ENCODE measurements at regions not wholly inside any gene's neighbourhood (a gene's known extent, or its start where the extent isn't known, plus 50 kb on each side); places are given as distances from the start of the nearest gene placed in this dataset.

DNA sequence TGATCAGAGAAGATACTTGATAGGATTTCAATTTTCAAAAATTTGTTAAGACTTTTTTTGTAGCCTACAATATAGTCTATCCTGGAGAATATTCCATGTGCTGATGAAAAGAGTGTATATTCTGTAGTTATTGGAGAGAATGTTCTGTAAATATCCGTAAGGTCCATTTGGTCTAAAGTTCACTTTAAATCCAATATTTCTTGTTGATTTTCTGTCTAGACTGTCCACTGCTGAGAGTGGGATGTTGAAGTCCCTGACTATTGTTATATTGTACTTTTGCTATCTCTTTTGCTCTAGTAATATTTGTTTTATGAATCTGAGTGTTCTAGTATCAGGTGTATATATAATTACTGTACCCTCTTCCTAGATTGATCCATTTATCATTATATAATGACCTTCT lies 406.2 kb upstream of the CNTN4 start:
- WGBS (ENCODE audit: insufficient coverage, low coverage, missing lambda C conversion rate) = 6% methylated on average over 1 of the region's 1 CpG
- H3K27ac ChIP-seq (ENCODE audit: extremely low read depth, low read depth, low read length) = no peak overlapping the region
- H3K4me3 ChIP-seq = no peak overlapping the region
- no peaks in the 10 kb centered on the region; the same call in 1 of the 2 replicates for H3K9me3 ChIP-seq (replicated peaks; ENCODE audit: control insufficient read depth, insufficient read depth, low read depth, low read length)
- no TSS peak for BruUV-seq (replicated peaks)
- H3K4me1 ChIP-seq (replicated peaks in 1 of 2; ENCODE audit: control insufficient read depth in 2 of 2, insufficient read depth in 2 of 2, low read length in 2 of 2) = no peaks in the 10 kb centered on the region
- intact Hi-C loops (cut with micrococcal nuclease) = no loop called here
- DNase-seq (ENCODE audit: extremely low read depth in 1 of 4, low spot score in 3 of 4) (no peak), ATAC-seq (no peak), FAIRE-seq (no peak)
- H2AFZ ChIP-seq (ENCODE audit: low read depth, low read length) = no peak overlapping the region
- no peaks in the 10 kb centered on the region for H3K79me2 ChIP-seq (ENCODE audit: control insufficient read depth, insufficient read depth, low read length)
- H3K9ac ChIP-seq (ENCODE audit: insufficient read depth in 1 of 2, low read depth in 2 of 2, low read length in 2 of 2) = no peak overlapping the region
- in situ Hi-C loops (cut with MboI) = no loop called here
- ChIA-PET POLR2A (no interaction called here), CTCF (ENCODE audit: low intra/inter-chr PET ratio) (no interaction called here)
- no peaks in the 10 kb centered on the region for H3K36me3 ChIP-seq (ENCODE audit: control insufficient read depth, insufficient read depth, low read length)
- no peaks in the 10 kb centered on the region for H3K9me1 ChIP-seq (ENCODE audit: control insufficient read depth, insufficient read depth, low read length)
- H3K27me3 ChIP-seq (ENCODE audit: control insufficient read depth in 2 of 2, insufficient read depth in 2 of 2, low read length in 2 of 2) = no peaks in the 10 kb centered on the region
- H4K20me1 ChIP-seq (replicated peaks; ENCODE audit: control insufficient read depth, insufficient read depth, low read length) = no peaks in the 10 kb centered on the region
- TF ChIP-seq ZC3H8 (IDR thresholded peaks at IDR 0.05) = no peak
- no peak overlapping the region for H3K4me2 ChIP-seq (ENCODE audit: insufficient read depth, low read length)

DNA sequence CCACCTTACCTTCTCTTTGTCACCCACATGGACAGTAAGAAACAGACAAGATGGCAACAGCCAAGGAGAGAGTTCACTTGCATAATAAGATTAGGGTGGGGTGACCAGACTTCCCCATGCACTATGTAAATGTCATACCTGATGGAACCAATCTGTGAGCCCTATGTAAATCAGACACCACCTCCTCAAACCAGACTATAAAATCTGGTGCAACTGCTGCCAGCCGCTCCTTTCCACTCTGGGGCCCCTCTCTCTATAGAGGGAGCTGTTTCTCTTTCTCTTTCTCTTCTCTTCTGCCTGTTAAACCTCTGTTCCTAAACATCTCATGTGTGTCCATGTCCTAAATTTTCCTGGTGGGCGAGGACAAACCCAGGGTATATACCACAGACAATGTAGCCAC lies 405.5 kb upstream of the CNTN4 start:
- intact Hi-C loops (cut with micrococcal nuclease) (no loop called here), in situ Hi-C loops (cut with MboI) (no loop called here)
- FAIRE-seq (no peak), DNase-seq (ENCODE audit: extremely low read depth in 1 of 4, low spot score in 3 of 4) (no peak), ATAC-seq (no peak)
- H3K9me3 ChIP-seq (replicated peaks; ENCODE audit: control insufficient read depth, insufficient read depth, low read depth, low read length) = no peaks in the 10 kb centered on the region; the same call in 1 of the 2 replicates
- H3K79me2 ChIP-seq (ENCODE audit: control insufficient read depth, insufficient read depth, low read length) = no peaks in the 10 kb centered on the region
- WGBS (ENCODE audit: insufficient coverage, low coverage, missing lambda C conversion rate) = 0% methylated on average over 2 of the region's 2 CpGs
- no peak for TF ChIP-seq STAT5B (CRISPR knock-in tag; IDR thresholded peaks at IDR 0.05)
- no peak for TF ChIP-seq CBX5 (IDR thresholded peaks at IDR 0.05; ENCODE audit: borderline replicate concordance, low read depth)
- TF ChIP-seq, protein P1, sequence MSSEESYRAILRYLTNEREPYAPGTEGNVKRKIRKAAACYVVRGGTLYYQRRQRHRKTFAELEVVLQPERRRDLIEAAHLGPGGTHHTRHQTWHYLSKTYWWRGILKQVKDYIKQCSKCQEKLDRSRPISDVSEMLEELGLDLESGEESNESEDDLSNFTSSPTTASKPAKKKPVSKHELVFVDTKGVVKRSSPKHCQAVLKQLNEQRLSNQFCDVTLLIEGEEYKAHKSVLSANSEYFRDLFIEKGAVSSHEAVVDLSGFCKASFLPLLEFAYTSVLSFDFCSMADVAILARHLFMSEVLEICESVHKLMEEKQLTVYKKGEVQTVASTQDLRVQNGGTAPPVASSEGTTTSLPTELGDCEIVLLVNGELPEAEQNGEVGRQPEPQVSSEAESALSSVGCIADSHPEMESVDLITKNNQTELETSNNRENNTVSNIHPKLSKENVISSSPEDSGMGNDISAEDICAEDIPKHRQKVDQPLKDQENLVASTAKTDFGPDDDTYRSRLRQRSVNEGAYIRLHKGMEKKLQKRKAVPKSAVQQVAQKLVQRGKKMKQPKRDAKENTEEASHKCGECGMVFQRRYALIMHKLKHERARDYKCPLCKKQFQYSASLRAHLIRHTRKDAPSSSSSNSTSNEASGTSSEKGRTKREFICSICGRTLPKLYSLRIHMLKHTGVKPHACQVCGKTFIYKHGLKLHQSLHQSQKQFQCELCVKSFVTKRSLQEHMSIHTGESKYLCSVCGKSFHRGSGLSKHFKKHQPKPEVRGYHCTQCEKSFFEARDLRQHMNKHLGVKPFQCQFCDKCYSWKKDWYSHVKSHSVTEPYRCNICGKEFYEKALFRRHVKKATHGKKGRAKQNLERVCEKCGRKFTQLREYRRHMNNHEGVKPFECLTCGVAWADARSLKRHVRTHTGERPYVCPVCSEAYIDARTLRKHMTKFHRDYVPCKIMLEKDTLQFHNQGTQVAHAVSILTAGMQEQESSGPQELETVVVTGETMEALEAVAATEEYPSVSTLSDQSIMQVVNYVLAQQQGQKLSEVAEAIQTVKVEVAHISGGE (CRISPR knock-in tag; IDR thresholded peaks at IDR 0.05) = no peak
- no peak for TF ChIP-seq COPS2 (conservative IDR thresholded peaks at IDR 0.05)
- no peak for TF ChIP-seq SUPT5H (IDR thresholded peaks at IDR 0.05)
- no peak for TF ChIP-seq NFYB (IDR thresholded peaks at IDR 0.05; ENCODE audit: extremely low read depth, insufficient read length)
- no peak for TF ChIP-seq ZNF780A (CRISPR knock-in tag; IDR thresholded peaks at IDR 0.05)
- no peak for TF ChIP-seq NFIX (CRISPR knock-in tag; IDR thresholded peaks at IDR 0.05; ENCODE audit: low read depth)
- TF ChIP-seq ZNF224 (CRISPR knock-in tag; IDR thresholded peaks at IDR 0.05) = no peak
- no peak for TF ChIP-seq ZNF583 (CRISPR knock-in tag; IDR thresholded peaks at IDR 0.05)
- TF ChIP-seq GTF2F1 (IDR thresholded peaks at IDR 0.05; ENCODE audit: low read depth, low read length) = no peak
- TF ChIP-seq POLR3A (IDR thresholded peaks at IDR 0.05; ENCODE audit: borderline replicate concordance, extremely low read depth, insufficient read depth, insufficient read length) = no peak
- H3K27me3 ChIP-seq (ENCODE audit: control insufficient read depth in 2 of 2, insufficient read depth in 2 of 2, low read length in 2 of 2) = no peaks in the 10 kb centered on the region
- H3K27ac ChIP-seq (ENCODE audit: extremely low read depth, low read depth, low read length) = no peak overlapping the region
- no peak overlapping the region for H3K9ac ChIP-seq (ENCODE audit: insufficient read depth in 1 of 2, low read depth in 2 of 2, low read length in 2 of 2)
- H3K36me3 ChIP-seq (ENCODE audit: control insufficient read depth, insufficient read depth, low read length) = no peaks in the 10 kb centered on the region
- H2AFZ ChIP-seq (ENCODE audit: low read depth, low read length) = no peak overlapping the region
- no peaks in the 10 kb centered on the region for H3K4me1 ChIP-seq (replicated peaks in 1 of 2; ENCODE audit: control insufficient read depth in 2 of 2, insufficient read depth in 2 of 2, low read length in 2 of 2)
- H3K4me3 ChIP-seq = no peak overlapping the region
- no TSS peak for BruUV-seq (replicated peaks)
- H3K9me1 ChIP-seq (ENCODE audit: control insufficient read depth, insufficient read depth, low read length) = no peaks in the 10 kb centered on the region
- H4K20me1 ChIP-seq (replicated peaks; ENCODE audit: control insufficient read depth, insufficient read depth, low read length) = no peaks in the 10 kb centered on the region
- H3K4me2 ChIP-seq (ENCODE audit: insufficient read depth, low read length) = no peak overlapping the region
- ChIA-PET POLR2A (no interaction called here), CTCF (ENCODE audit: low intra/inter-chr PET ratio) (no interaction called here)
